HEK293T (cell line): ENCODE measurements at regions not wholly inside any gene's neighbourhood (a gene's known extent, or its start where the extent isn't known, plus 50 kb on each side); places are given as distances from the start of the nearest gene placed in this dataset.

Experiments
- FOXK2 ChIP-seq: fragments of 450-650 bp; IDR thresholded peaks from 2 replicates; pipeline ENCODE4 v1.6.1; 2016; ENCODE audit warnings: mild to moderate bottlenecking
- SP1 ChIP-seq: fragments of 450-650 bp; IDR thresholded peaks from 2 replicates; pipeline ENCODE4 v1.6.1; 2017
- SUZ12 ChIP-seq: fragments of 450-650 bp; IDR thresholded peaks from 2 replicates; pipeline ENCODE4 v1.6.1; 2016; ENCODE audit warnings: mild to moderate bottlenecking

- TF ChIP-seq SP1: no peak
- no peak for TF ChIP-seq SUZ12
- TF ChIP-seq FOXK2: no peak
Observed at GRCh38 chr4:164485136-164485535, 268.8 kb upstream of the SMIM31 start.
